GM06990 (cell line): ENCODE measurements at regions not wholly inside any gene's neighbourhood (a gene's known extent, or its start where the extent isn't known, plus 50 kb on each side); places are given as distances from the start of the nearest gene placed in this dataset.

ENCODE experiments used
- DNase-seq: peaks from one replicate; pipeline ENCODE4 v3.0.0-alpha.2; 2011; ENCODE audit not compliant: insufficient read length; ENCODE audit errors: extremely low read depth
- H3K27me3 ChIP-seq: replicated peaks from 2 replicates; pipeline ENCODE4 v1.6.0; 2011; ENCODE audit warnings: low read length; ENCODE audit not compliant: control insufficient read depth, insufficient read depth
- H3K36me3 ChIP-seq: 2 replicates; pipeline ENCODE4 v1.5.1; 2011; ENCODE audit warnings: low read length; ENCODE audit not compliant: control insufficient read depth, insufficient read depth
- H3K4me3 ChIP-seq: replicated peaks from 2 replicates; pipeline ENCODE4 v1.5.1; 2011; ENCODE audit warnings: low read depth, mild to moderate bottlenecking, control low read depth, low read length
- TF ChIP-seq, protein P1 (sequence below): IDR thresholded peaks from 2 replicates; pipeline ENCODE4 v1.5.1; 2011; ENCODE audit warnings: low read length, control low read depth, mild to moderate bottlenecking, inconsistent platforms; ENCODE audit not compliant: insufficient read depth, poor library complexity, severe bottlenecking

DNA sequence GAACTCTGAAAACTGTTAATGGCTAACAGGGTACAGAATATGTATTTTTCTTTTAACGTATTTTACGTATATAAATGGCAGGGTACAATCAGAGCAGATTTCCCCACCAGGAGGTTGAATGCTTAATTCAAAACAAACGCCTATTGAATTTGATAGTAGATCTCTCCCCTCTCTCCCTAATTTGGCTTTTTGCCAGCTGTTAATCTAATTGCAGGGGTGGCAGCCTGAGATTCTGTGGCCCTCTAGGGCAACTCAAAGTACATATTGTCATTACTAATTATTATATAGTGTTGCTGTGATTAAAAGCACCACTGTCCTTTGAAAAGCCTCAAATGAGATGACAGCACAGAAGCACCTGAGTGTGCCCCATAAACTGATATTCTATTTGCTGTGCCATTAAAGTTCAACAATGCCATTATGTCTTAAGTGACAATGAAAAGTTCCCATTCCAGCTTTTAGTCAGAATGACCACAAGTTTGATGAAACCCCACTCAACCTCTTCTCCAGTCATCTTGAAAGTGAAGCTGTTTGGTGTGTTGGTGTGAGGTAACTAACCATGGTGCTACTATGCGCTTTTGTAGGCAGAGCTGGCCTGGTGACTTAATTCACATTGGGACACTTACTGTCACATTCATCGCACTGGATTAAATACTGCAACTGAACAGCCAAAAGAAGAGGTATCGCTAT is 351.4 kb downstream of the KCNRG start:
- no peak overlapping the region for H3K4me3 ChIP-seq
- DNase-seq = peak; percentile 71

DNA sequence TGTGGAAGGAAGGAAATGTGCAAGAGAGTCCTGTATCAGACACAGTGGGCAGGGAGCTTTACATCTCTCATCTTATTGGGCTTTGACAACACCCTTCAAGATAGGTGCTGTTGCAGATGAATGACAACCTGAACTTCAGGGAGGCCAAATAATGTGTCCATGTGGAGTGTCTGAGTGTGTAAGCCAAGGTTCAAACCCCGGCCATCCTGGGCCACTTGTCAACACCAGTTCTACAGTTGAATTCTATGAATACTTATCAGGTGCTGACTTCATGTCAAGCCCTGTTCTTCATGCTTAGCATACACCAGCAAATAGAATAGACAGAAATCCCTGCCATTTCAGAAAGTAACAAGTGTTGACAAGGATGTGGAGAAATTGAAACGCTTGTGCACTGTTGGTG is 354.4 kb downstream of the KCNRG start:
- Histone ChIP-seq H3K27me3 (no peaks in the 10 kb centered on the region; the same call in 1 of the 2 replicates), H3K4me3 (no peak overlapping the region), H3K36me3 (no peaks in the 10 kb centered on the region)
- TF ChIP-seq, protein P1, sequence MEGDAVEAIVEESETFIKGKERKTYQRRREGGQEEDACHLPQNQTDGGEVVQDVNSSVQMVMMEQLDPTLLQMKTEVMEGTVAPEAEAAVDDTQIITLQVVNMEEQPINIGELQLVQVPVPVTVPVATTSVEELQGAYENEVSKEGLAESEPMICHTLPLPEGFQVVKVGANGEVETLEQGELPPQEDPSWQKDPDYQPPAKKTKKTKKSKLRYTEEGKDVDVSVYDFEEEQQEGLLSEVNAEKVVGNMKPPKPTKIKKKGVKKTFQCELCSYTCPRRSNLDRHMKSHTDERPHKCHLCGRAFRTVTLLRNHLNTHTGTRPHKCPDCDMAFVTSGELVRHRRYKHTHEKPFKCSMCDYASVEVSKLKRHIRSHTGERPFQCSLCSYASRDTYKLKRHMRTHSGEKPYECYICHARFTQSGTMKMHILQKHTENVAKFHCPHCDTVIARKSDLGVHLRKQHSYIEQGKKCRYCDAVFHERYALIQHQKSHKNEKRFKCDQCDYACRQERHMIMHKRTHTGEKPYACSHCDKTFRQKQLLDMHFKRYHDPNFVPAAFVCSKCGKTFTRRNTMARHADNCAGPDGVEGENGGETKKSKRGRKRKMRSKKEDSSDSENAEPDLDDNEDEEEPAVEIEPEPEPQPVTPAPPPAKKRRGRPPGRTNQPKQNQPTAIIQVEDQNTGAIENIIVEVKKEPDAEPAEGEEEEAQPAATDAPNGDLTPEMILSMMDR = no peak
- no peak for DNase-seq

More for the DNA sequence above, 351.4 kb downstream of the KCNRG start:
- TF ChIP-seq, protein P1 = no peak
- Histone ChIP-seq H3K27me3 (no peaks in the 10 kb centered on the region; the same call in 1 of the 2 replicates), H3K36me3 (no peaks in the 10 kb centered on the region)

DNA sequence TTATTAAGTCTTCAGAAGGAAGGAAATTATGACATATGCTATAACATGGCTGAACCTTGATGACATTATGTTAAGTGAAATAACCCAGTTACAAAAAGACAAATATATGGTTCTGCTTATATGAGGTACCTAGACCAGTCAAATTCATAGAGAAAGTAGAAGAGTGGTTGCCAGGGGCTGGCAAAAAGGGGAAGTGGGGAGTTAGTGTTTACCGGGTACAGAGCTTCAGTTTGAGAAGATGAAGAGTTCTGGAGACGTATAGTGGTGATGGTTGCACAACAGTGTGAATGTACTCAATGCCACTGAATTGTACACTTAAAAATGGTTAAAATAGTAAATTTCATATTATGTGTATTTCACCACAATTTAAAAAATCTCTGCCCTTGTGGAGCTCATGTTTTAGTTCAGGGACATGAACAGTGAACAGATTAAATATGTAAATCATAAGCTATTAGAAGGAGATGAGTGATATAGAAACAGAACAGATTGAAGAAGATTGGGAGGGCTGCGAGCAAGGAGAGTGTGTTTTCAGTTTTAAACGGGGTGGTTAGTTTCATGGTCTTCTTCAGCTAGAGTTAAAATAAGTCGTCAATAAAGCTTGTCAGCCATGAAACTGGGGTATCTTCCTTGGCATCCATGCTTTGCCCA is 355.2 kb downstream of the KCNRG start:
- DNase-seq = peak; percentile 17
- TF ChIP-seq, protein P1 = no peak
- Histone ChIP-seq H3K4me3 (no peak overlapping the region), H3K36me3 (no peaks in the 10 kb centered on the region), H3K27me3 (no peaks in the 10 kb centered on the region; the same call in 1 of the 2 replicates)

DNA sequence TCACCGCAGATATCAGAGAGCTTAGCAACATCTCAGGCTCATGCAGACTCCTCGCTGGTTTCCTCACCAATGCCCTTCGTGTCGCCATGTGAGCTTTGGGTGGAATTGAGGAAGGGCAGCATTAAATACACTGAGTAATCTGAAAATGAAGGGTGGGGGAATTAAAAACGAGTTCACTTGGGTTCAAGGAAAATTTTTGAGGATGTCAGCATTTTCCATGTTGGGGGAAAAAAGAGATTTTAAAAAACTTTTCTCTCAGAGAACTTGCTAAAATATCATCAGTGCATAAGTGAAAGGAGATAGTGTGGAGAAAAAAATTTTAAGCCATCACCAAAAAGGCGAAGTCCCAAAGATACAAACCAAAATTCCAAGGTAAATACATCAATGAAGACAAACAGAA is 359.3 kb downstream of the KCNRG start:
- no peak for DNase-seq
- TF ChIP-seq, protein P1 = no peak
- no peak overlapping the region for H3K4me3 ChIP-seq
- no peaks in the 10 kb centered on the region; the same call in 1 of the 2 replicates for H3K27me3 ChIP-seq
- no peaks in the 10 kb centered on the region for H3K36me3 ChIP-seq

DNA sequence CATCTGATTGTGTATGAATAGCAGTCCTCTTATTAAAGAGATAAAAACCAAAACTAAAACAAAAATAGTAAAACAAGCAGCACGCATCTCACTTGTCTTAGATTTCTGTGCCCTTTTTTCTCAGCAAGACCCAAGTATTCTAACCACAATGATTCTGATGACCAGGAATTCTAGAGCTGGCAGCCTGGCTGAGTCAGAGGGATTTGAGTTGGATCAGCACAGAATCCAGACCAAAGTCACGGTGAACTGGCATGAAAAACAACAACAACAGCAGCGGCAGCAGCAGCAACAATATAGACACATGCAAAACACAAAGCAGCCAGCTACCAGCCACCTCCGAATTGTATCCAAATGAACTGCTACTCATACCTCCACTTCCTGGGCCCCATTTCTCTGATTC is 360.5 kb downstream of the KCNRG start:
- TF ChIP-seq, protein P1 = no peak
- no peak overlapping the region for H3K4me3 ChIP-seq

More for the DNA sequence above, 360.5 kb downstream of the KCNRG start:
- Histone ChIP-seq H3K27me3 (no peaks in the 10 kb centered on the region; the same call in 1 of the 2 replicates), H3K36me3 (no peaks in the 10 kb centered on the region)
- DNase-seq = no peak
